ENCODE measurements at regions not wholly inside any gene's neighbourhood (a gene's known extent, or its start where the extent isn't known, plus 50 kb on each side); places are given as distances from the start of the nearest gene placed in this dataset.

DNA sequence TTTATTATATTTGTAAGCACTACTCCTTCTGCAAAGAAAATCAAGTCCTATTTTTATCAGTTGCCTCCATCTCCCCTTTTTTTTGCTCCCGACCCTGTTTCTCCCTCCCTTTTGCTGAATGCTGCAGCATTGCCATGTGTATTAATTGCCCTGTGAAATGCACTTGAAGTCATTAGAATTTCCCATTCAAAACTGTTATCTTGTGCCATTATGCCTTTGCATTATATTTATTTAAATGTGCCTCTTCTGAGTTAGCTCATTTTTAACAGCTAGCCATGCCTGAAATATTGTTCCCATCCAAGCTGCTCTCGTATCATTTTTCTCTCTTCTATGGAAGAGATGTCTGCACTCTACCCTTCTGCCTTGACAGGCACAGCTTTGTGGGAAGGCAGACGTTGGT, 404.0 kb upstream of the PLXNA2 start:
- DNase-seq, result no peak
- H3K27me3 ChIP-seq, result no peaks in the 10 kb centered on the region
- H3K36me3 ChIP-seq, result no peaks in the 10 kb centered on the region
- TF ChIP-seq EP300 (IDR thresholded peaks at IDR 0.05; ENCODE audit: low read depth), result no peak
- H3K27ac ChIP-seq, result no peak overlapping the region
- no peaks in the 10 kb centered on the region for H3K9me3 ChIP-seq
- in situ Hi-C loops (cut with MboI; ENCODE audit: low pct_ligation_motif_present in 1 of 4, low pct_unique_long_range_greater_than_20kb in 1 of 4, low sequenced_read_pairs in 3 of 4), result no loop called here
- intact Hi-C loops (cut with DNase I; ENCODE audit: low total_unique reads), result no loop called here
- H3K4me3 ChIP-seq, result no peak overlapping the region
- H3K4me1 ChIP-seq, result peaks cover 0 to 5% (median 0%) of the 10 kb centered on the region in 4 donors
- WGBS, 2 donors (ENCODE audit: low coverage in 1 of 2), result 62 to 77% methylated on average over 1 to 3 of the region's 3 CpGs

DNA sequence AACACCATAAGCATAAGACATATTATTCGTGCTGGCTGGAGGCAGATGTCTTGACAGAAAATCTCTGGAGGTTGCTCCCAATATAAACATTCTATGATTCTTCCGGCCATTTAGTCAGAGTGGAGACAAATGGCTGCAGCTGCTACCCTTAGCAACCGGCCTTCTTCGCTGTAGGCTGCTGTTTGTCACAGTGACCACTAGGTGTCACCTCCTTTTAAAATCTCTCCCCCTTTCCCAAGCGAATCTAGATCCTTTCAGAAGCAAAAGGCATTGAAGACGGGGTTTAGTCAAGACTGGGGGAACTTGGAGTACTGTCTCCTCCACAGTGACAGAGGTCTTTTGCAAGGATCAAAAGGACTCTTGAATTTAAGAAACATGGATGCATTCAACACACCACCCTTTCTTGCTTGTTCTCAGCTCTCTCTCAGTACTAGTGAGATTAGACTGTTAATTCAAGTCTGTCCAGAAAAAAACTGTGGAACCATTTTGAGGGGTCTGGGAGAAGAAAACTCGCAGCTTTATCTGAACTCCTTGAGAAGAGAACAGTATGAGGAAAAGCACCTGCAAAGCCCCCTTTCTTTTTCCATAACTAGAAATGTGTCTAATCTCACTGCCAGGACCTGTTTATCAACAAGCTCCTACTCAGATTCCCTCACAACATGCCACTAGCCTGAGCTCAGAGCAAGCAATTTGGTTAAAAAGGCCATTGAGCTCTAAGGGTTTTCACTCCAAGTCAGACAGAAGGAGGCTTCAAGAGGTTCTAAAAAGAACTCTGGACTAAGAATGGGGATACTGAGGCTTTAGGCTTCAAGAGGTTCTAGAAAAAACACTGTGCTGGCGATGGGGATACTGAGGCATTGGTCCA, 408.3 kb upstream of the PLXNA2 start:
- H3K9me3 ChIP-seq, result no peaks in the 10 kb centered on the region
- no peak overlapping the region for H3K4me3 ChIP-seq
- intact Hi-C loops (cut with DNase I; ENCODE audit: low total_unique reads), result loop anchor here (10.0 kb wide), 1 partner anchor 552 kb away; no protein-coding TSS in a partner anchor
- 13 to 19% methylated on average over 4 to 8 of the region's 8 CpGs for WGBS, 2 donors (ENCODE audit: low coverage in 1 of 2)
- TF ChIP-seq, protein P1, sequence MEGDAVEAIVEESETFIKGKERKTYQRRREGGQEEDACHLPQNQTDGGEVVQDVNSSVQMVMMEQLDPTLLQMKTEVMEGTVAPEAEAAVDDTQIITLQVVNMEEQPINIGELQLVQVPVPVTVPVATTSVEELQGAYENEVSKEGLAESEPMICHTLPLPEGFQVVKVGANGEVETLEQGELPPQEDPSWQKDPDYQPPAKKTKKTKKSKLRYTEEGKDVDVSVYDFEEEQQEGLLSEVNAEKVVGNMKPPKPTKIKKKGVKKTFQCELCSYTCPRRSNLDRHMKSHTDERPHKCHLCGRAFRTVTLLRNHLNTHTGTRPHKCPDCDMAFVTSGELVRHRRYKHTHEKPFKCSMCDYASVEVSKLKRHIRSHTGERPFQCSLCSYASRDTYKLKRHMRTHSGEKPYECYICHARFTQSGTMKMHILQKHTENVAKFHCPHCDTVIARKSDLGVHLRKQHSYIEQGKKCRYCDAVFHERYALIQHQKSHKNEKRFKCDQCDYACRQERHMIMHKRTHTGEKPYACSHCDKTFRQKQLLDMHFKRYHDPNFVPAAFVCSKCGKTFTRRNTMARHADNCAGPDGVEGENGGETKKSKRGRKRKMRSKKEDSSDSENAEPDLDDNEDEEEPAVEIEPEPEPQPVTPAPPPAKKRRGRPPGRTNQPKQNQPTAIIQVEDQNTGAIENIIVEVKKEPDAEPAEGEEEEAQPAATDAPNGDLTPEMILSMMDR (IDR thresholded peaks at IDR 0.05), result peak; percentile 82 to 90 (median 83)
- no peak for TF ChIP-seq POLR2A (IDR thresholded peaks at IDR 0.05)
- DNase-seq, result peak; percentile 53
- peaks cover 0 to 5% (median 0%) of the 10 kb centered on the region in 4 donors for H3K4me1 ChIP-seq
- in situ Hi-C loops (cut with MboI; ENCODE audit: low pct_ligation_motif_present in 1 of 4, low pct_unique_long_range_greater_than_20kb in 1 of 4, low sequenced_read_pairs in 3 of 4), result loop anchor here (25.0 kb wide), 1 partner anchor 560 kb away; no protein-coding TSS in a partner anchor
- H3K27ac ChIP-seq, result no peak overlapping the region
- no peaks in the 10 kb centered on the region for H3K36me3 ChIP-seq
- no peaks in the 10 kb centered on the region for H3K27me3 ChIP-seq

DNA sequence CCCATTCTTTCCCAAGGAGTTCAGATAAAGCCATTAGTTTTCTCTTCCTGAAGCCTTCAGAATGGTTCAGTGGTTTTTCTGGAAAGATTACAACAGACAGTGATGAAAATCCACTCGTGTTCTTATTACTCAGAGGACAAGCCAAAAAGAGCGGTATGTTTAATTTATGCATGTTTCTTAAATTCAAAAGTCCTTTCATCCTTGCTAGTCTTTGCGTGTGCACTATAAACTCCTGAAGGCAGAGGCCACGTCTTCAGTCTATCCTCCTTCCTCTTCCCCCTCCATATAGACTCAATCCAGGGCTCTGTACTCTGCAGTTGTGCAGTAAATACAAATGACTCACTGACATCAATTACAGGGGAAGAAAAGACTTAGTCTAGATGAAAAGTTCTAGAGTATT, 409.2 kb upstream of the PLXNA2 start:
- Histone ChIP-seq H3K9me3 (no peaks in the 10 kb centered on the region), H3K27me3 (no peaks in the 10 kb centered on the region), H3K36me3 (no peaks in the 10 kb centered on the region), H3K27ac (no peak overlapping the region), H3K4me3 (no peak overlapping the region), H3K4me1 (peaks cover 0 to 5% (median 0%) of the 10 kb centered on the region in 4 donors)
- no peak for TF ChIP-seq EP300 (IDR thresholded peaks at IDR 0.05; ENCODE audit: low read depth)
- TF ChIP-seq, protein P1 (IDR thresholded peaks at IDR 0.05), result no peak
- no peak for TF ChIP-seq POLR2AphosphoS5 (IDR thresholded peaks at IDR 0.05)
- no peak for TF ChIP-seq POLR2A (IDR thresholded peaks at IDR 0.05)
- in situ Hi-C loops (cut with MboI; ENCODE audit: low pct_ligation_motif_present in 1 of 4, low pct_unique_long_range_greater_than_20kb in 1 of 4, low sequenced_read_pairs in 3 of 4), result loop anchor here (25.0 kb wide), 1 partner anchor 559 kb away; no protein-coding TSS in a partner anchor
- 51 to 52% methylated on average over 3 to 4 of the region's 4 CpGs for WGBS, 2 donors (ENCODE audit: low coverage in 1 of 2)
- DNase-seq, result no peak
- intact Hi-C loops (cut with DNase I; ENCODE audit: low total_unique reads), result loop anchor here (10.0 kb wide), 1 partner anchor 551 kb away; no protein-coding TSS in a partner anchor

DNA sequence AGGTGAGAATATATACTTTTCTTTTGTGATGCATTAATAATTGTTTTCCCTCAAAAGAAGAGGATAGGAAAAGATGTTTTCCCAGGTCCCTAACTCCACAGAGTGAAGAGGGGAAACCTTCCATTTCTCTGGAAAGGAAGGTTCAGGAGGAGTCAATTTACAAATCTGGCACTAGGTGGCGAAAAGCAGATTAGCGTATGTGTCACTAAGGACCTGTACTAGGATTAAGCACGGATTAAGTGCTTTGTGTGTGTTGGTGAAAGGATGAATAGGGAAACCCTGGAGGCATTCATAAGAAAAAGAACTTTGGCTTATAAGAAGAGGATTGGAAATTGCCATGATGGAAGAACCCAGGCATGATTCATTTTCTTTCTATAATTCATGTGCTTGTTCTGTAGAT, 410.1 kb upstream of the PLXNA2 start:
- Histone ChIP-seq H3K27ac (no peak overlapping the region), H3K4me3 (no peak overlapping the region), H3K9me3 (no peaks in the 10 kb centered on the region), H3K27me3 (no peaks in the 10 kb centered on the region), H3K4me1 (peaks cover 0 to 5% (median 0%) of the 10 kb centered on the region in 4 donors), H3K36me3 (no peaks in the 10 kb centered on the region)
- intact Hi-C loops (cut with DNase I; ENCODE audit: low total_unique reads), result loop anchor here (10.0 kb wide), 1 partner anchor 551 kb away; no protein-coding TSS in a partner anchor
- WGBS, 2 donors (ENCODE audit: low coverage in 1 of 2), result 33 to 49% methylated on average over 3 of the region's 3 CpGs
- TF ChIP-seq, protein P1 (IDR thresholded peaks at IDR 0.05), result peak; percentile 30 to 54 (median 42)
- no peak for TF ChIP-seq POLR2A (IDR thresholded peaks at IDR 0.05)
- DNase-seq, result no peak
- in situ Hi-C loops (cut with MboI; ENCODE audit: low pct_ligation_motif_present in 1 of 4, low pct_unique_long_range_greater_than_20kb in 1 of 4, low sequenced_read_pairs in 3 of 4), result loop anchor here (25.0 kb wide), 1 partner anchor 558 kb away; no protein-coding TSS in a partner anchor
